ENCODE measurements at regions not wholly inside any gene's neighbourhood (a gene's known extent, or its start where the extent isn't known, plus 50 kb on each side); places are given as distances from the start of the nearest gene placed in this dataset.

DNA sequence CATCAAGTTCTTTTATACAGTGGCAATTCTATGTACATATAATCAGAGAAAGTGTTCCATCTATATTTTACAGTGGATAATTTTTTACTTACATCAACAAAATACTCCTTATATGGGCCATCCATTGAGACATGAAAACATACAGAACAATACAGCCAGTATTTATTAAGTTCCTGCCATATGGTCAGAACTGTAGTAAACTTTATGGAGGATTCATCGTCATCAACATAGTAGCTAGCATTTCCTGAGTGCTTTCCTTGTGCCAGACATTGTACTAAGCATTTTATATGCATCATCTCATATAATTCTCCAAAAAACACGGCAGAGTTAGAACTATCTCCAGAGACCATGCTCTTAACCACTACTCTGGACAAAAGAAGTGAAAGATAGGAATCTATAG lies 170.1 kb downstream of the CEP135 start:
- no peak for DNase-seq (ENCODE audit: extremely low read depth in 1 of 11, low read depth in 9 of 11, low spot score in 4 of 11)

- no peak for DNase-seq (ENCODE audit: extremely low read depth in 1 of 11, low read depth in 9 of 11, low spot score in 4 of 11)
Measured at GRCh38 chr4:56118055-56118454, 169.3 kb downstream of the CEP135 start.

GRCh38 chr4:56115898-56116297 lies 167.2 kb downstream of the CEP135 start:
- no peak for DNase-seq (ENCODE audit: extremely low read depth in 1 of 11, low read depth in 9 of 11, low spot score in 4 of 11)

- no peak for DNase-seq (ENCODE audit: extremely low read depth in 1 of 11, low read depth in 9 of 11, low spot score in 4 of 11)
Measured at GRCh38 chr4:56112377-56112776, 163.6 kb downstream of the CEP135 start.

GRCh38 chr4:56106180-56107147 lies 157.7 kb downstream of the CEP135 start:
- no peak for DNase-seq (ENCODE audit: extremely low read depth in 1 of 11, low read depth in 9 of 11, low spot score in 4 of 11)

DNA sequence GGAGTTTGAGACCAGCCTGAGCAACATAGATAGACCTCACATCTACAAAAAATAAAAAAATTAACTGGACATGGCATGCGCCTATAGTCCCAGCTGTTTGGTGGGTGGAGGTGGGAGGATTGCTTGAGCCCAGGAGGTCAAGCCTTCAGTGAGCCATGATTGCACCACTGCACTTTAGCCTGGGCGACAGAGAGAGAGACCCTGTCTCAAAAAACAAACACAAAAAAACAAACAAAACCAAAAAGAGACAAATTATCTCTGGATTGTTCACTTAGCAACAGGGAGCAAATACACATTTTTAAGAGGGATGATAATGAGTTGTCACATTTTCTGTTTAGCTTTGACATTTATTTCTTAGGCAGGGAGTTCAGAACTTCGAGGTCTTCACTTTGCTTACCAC lies 155.4 kb downstream of the CEP135 start:
- DNase-seq (ENCODE audit: extremely low read depth in 1 of 11, low read depth in 9 of 11, low spot score in 4 of 11): no peak

- DNase-seq (ENCODE audit: extremely low read depth in 1 of 11, low read depth in 9 of 11, low spot score in 4 of 11): no peak
Measured at GRCh38 chr4:56102601-56103000, 153.9 kb downstream of the CEP135 start.

GRCh38 chr4:56099378-56099786 lies 150.6 kb downstream of the CEP135 start:
- DNase-seq (ENCODE audit: extremely low read depth in 1 of 11, low read depth in 9 of 11, low spot score in 4 of 11): no peak

- DNase-seq (ENCODE audit: extremely low read depth in 1 of 11, low read depth in 9 of 11, low spot score in 4 of 11): no peak
Measured at GRCh38 chr4:56093576-56093975, 144.8 kb downstream of the CEP135 start.

- DNase-seq (ENCODE audit: extremely low read depth in 1 of 11, low read depth in 9 of 11, low spot score in 4 of 11): no peak
Measured at GRCh38 chr4:56092540-56092939, 143.8 kb downstream of the CEP135 start.

DNA sequence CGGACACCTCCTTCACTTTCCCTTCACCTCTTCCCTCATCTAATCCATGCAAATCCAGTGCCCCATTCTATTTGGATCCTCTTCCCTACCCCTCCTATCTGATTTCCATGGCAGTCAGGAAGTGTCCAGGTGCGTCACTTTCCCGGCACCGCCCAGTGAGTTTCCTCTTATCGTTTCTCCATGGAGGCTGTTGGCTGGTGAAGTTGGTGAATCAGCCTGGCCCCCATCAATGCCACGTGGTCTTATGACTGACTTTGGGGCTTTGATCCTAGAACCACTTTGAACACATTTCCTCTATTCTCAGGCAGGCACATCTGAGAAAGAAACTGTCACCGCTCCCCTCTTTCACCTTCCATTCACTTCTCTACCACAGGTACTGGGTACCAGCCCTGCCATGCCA lies 137.8 kb downstream of the CEP135 start:
- DNase-seq (ENCODE audit: extremely low read depth in 1 of 11, low read depth in 9 of 11, low spot score in 4 of 11): no peak

GRCh38 chr4:56086073-56086541 lies 137.4 kb downstream of the CEP135 start:
- DNase-seq (ENCODE audit: extremely low read depth in 1 of 11, low read depth in 9 of 11, low spot score in 4 of 11): no peak

GRCh38 chr4:56085275-56085674 lies 136.5 kb downstream of the CEP135 start:
- DNase-seq (ENCODE audit: extremely low read depth in 1 of 11, low read depth in 9 of 11, low spot score in 4 of 11): no peak

GRCh38 chr4:56084851-56085250 lies 136.1 kb downstream of the CEP135 start:
- no peak for DNase-seq (ENCODE audit: extremely low read depth in 1 of 11, low read depth in 9 of 11, low spot score in 4 of 11)
